SU-DHL-6 (cell line): ENCODE measurements at regions not wholly inside any gene's neighbourhood (a gene's known extent, or its start where the extent isn't known, plus 50 kb on each side); places are given as distances from the start of the nearest gene placed in this dataset.

Source experiments
- CTCF ChIP-seq: fragments of 200-600 bp; sonication (generic); IDR thresholded peaks from one replicate; pipeline ENCODE4 v1.5.1; 2017; ENCODE audit warnings: antibody characterized with exemption, mild to moderate bottlenecking, low read length, moderate library complexity; ENCODE audit not compliant: insufficient read depth, poor library complexity, severe bottlenecking
- EZH2phosphoT487 ChIP-seq: fragments of 200-600 bp; sonication (generic), shearing (Covaris generic); conservative IDR thresholded peaks from 2 replicates; pipeline ENCODE4 v1.6.1; 2018; ENCODE audit warnings: mild to moderate bottlenecking, antibody characterized with exemption, low read length, moderate library complexity, mixed read lengths

GRCh38 chr1:106289265-106289928 is 767.1 kb upstream of the PRMT6 start:
- no peak for TF ChIP-seq CTCF
- TF ChIP-seq EZH2phosphoT487 = no peak
